Right lobe of liver (tissue), 6 donors: ENCODE measurements at regions not wholly inside any gene's neighbourhood (a gene's known extent, or its start where the extent isn't known, plus 50 kb on each side); places are given as distances from the start of the nearest gene placed in this dataset.

Source experiments
- ATAC-seq, 4 donors: fragments of 200-7000 bp; cut with Tn5 transposase; one replicate each; pipeline ENCODE4 v1.9.1; 2020; ENCODE audit warnings: mild to moderate bottlenecking in 4 of 4, moderate library complexity in 4 of 4
- DNase-seq, 3 donors: peaks; one replicate each; pipeline ENCODE4 v3.0.0-alpha.2; 2020
- H3K27ac ChIP-seq, 3 donors: fragments of 200-600 bp; one replicate each; pipeline ENCODE4 v1.8.0; 2022
- H3K27me3 ChIP-seq, 2 donors: fragments of 200-600 bp; one replicate each; pipeline ENCODE4 v1.8.0; 2022
- H3K36me3 ChIP-seq, 4 donors: fragments of 200-600 bp; sonication (generic) in 1 of 4; one replicate each; pipeline versions ENCODE4 v1.5.1 to v1.8.0; 2017 to 2022; ENCODE audit warnings: control low read depth in 1 of 4
- H3K4me1 ChIP-seq, 4 donors: fragments of 200-600 bp; sonication (generic) in 1 of 4; one replicate each; pipeline versions ENCODE4 v1.5.1 to v1.8.0; 2017 to 2022; ENCODE audit warnings: control low read depth in 1 of 4
- H3K4me3 ChIP-seq, 3 donors: fragments of 200-600 bp; one replicate each; pipeline ENCODE4 v1.8.0; 2022
- H3K9me3 ChIP-seq, 4 donors: fragments of 200-600 bp; sonication (generic) in 1 of 4; one replicate each; pipeline versions ENCODE4 v1.5.1 to v1.8.0; 2017 to 2022; ENCODE audit warnings: control low read depth in 1 of 4
- CTCF ChIP-seq, 4 donors: fragments of 200-600 bp in 3 of 4; fragments of 450-650 bp in 1 of 4; IDR thresholded peaks; one replicate each; pipeline versions ENCODE4 v1.5.1 to v1.8.0; 2016 to 2022; ENCODE audit warnings: antibody characterized with exemption in 4 of 4, mild to moderate bottlenecking in 2 of 4
- POLR2A ChIP-seq: fragments of 450-650 bp; IDR thresholded peaks from one replicate; pipeline ENCODE4 v1.6.1; 2017; ENCODE audit warnings: antibody characterized with exemption, mild to moderate bottlenecking
- WGBS: methylation state at CpG from one replicate; pipeline ENCODE4 v1.1.6; 2018; ENCODE audit warnings: low coverage, low lambda C conversion rate; ENCODE audit not compliant: insufficient coverage; ENCODE audit errors: missing lambda C conversion rate; 5-methylcytosine and 5-hydroxymethylcytosine counted together
- intact Hi-C, 2 donors: fragments of 100-400 bp; cut with DNase I; formaldehyde crosslinking; loops; one replicate each; pipeline versions ENCODE4 v1.11.2 to v1.14.1; 2022
- donor health status: DM: no; HTN: yes; CAD: no.
- donor health status: DM: no; HTN: no; CAD: no.
- donor health status: DM: no; HTN: no; CAD: no.
- donor health status: DM: no; HTN: yes; CAD: no.
- donor health status: DM: no; HTN: yes; CAD: no.

- WGBS = no CpG with 5 or more reads among the region's 10 CpGs
- intact Hi-C loops = no loop called here
- H3K27ac ChIP-seq = no peak overlapping the region
- ATAC-seq (no peak), DNase-seq (no peak)
- no peaks in the 10 kb centered on the region for H3K36me3 ChIP-seq
- no peak for TF ChIP-seq POLR2A
- TF ChIP-seq CTCF (IDR thresholded peaks at IDR 0.05) = no peak
- H3K4me3 ChIP-seq = no peak overlapping the region
- peaks cover 0 to 15% (median 4%) of the 10 kb centered on the region in 4 donors for H3K4me1 ChIP-seq
- no peaks in the 10 kb centered on the region for H3K9me3 ChIP-seq
- H3K27me3 ChIP-seq = no peaks in the 10 kb centered on the region
Measured at GRCh38 chr10:110408203-110408871, 89.4 kb upstream of the DUSP5 start.

DNA sequence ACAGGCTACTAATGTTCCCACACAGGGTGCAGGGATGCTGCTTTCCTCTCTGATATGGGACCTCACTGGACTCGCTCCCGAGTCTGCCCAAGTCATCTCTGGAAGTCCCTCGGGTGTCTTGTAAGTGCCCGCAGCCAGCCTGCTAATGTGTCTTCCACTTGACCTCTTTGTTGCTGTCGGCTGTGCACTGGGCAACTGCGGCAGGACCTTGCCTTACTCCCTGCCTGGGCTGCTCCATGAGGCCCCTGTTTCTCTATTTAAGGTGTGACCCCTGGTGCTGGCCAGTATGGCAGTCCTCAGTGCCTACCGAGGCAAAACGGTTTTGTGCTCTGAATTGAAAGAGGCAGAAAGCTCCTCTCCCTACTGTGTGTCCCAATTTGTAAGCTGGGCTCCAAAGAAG, 88.8 kb upstream of the DUSP5 start:
- no peak overlapping the region for H3K4me3 ChIP-seq
- no peaks in the 10 kb centered on the region for H3K9me3 ChIP-seq
- ATAC-seq (no peak), DNase-seq (no peak)
- no peak overlapping the region for H3K27ac ChIP-seq
- TF ChIP-seq POLR2A = no peak
- TF ChIP-seq CTCF (IDR thresholded peaks at IDR 0.05) = no peak
- H3K36me3 ChIP-seq = no peaks in the 10 kb centered on the region
- intact Hi-C loops = no loop called here
- no peaks in the 10 kb centered on the region for H3K27me3 ChIP-seq
- peaks cover 0 to 20% (median 6%) of the 10 kb centered on the region in 4 donors for H3K4me1 ChIP-seq
- WGBS = 98% methylated on average over 7 of the region's 8 CpGs

- H3K4me3 ChIP-seq = no peak overlapping the region
- ATAC-seq (no peak), DNase-seq (no peak)
- H3K36me3 ChIP-seq = no peaks in the 10 kb centered on the region
- H3K9me3 ChIP-seq = no peaks in the 10 kb centered on the region
- H3K27ac ChIP-seq = no peak overlapping the region
- 89% methylated on average over 3 of the region's 4 CpGs for WGBS
- TF ChIP-seq CTCF (IDR thresholded peaks at IDR 0.05) = no peak
- no peak for TF ChIP-seq POLR2A
- peaks cover 0 to 20% (median 6%) of the 10 kb centered on the region in 4 donors for H3K4me1 ChIP-seq
- H3K27me3 ChIP-seq = no peaks in the 10 kb centered on the region
- intact Hi-C loops = no loop called here
Measured at GRCh38 chr10:110409488-110409887, 88.2 kb upstream of the DUSP5 start.

- no peak overlapping the region for H3K27ac ChIP-seq
- TF ChIP-seq CTCF (IDR thresholded peaks at IDR 0.05) (no peak), POLR2A (no peak)
- no peaks in the 10 kb centered on the region for H3K27me3 ChIP-seq
- 92% methylated on average over 4 of the region's 4 CpGs for WGBS
- H3K4me3 ChIP-seq = no peak overlapping the region
- DNase-seq = no peak
- peaks cover 0 to 20% (median 6%) of the 10 kb centered on the region in 4 donors for H3K4me1 ChIP-seq
- intact Hi-C loops = no loop called here
- no peak for ATAC-seq
- no peaks in the 10 kb centered on the region for H3K36me3 ChIP-seq
- H3K9me3 ChIP-seq = no peaks in the 10 kb centered on the region
Measured at GRCh38 chr10:110409926-110410325, 87.8 kb upstream of the DUSP5 start.
